Mesothelial cell of epicardium (in vitro differentiated cells): ENCODE measurements at regions not wholly inside any gene's neighbourhood (a gene's known extent, or its start where the extent isn't known, plus 50 kb on each side); places are given as distances from the start of the nearest gene placed in this dataset.

Experiments
- DNase-seq, 2 experiments: peaks; one replicate each; pipeline ENCODE4 v3.0.0; 2021; ENCODE audit warnings: low spot score in 2 of 2; ENCODE audit not compliant: unreplicated experiment in 2 of 2
- H3K27ac Mint-ChIP-seq: 2 replicates; pipeline ENCODE4 v1.8.0; 2021; ENCODE audit warnings: mixed read lengths
- H3K27me3 Mint-ChIP-seq: 2 replicates; pipeline ENCODE4 v1.8.0; 2021; ENCODE audit warnings: low read depth, mixed read lengths
- H3K36me3 Mint-ChIP-seq: 2 replicates; pipeline ENCODE4 v1.8.0; 2021; ENCODE audit warnings: mixed read lengths
- H3K4me1 Mint-ChIP-seq: 2 replicates; pipeline ENCODE4 v1.8.0; 2021; ENCODE audit warnings: mixed read lengths
- H3K4me3 Mint-ChIP-seq: 2 replicates; pipeline ENCODE4 v1.8.0; 2021; ENCODE audit warnings: mild to moderate bottlenecking, moderate library complexity, mixed read lengths
- H3K9me3 Mint-ChIP-seq: 2 replicates; pipeline ENCODE4 v1.8.0; 2021; ENCODE audit warnings: mixed read lengths
- TF ChIP-seq, protein P1 (sequence below): fragments of 200-600 bp; sonication (generic); IDR thresholded peaks from one replicate; pipeline ENCODE4 v1.5.0; 2021; ENCODE audit warnings: antibody characterized with exemption; ENCODE audit not compliant: unreplicated experiment

DNA sequence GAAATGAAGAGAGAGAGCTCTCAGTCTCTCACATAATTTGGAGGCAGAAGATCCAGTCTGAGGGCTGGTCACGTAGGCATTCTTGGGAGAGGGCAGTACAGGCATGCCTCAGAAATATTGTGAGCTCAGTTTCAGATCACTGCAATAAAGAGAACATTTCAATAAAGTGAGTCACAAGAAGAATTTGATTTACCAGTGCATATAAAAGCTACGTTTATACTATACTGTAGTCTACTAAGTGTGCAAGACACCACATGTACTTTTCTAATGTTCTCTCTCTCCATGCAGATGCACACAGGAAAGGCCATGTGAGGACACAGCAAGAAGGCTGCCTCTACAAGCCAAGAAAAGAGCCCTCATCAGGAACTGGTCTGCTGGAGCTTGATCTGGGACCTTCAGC, 583.5 kb upstream of the FAT1 start:
- DNase-seq: no peak
- Mint-ChIP-seq H3K4me1 (peaks cover 9% of the 10 kb centered on the region), H3K27ac (no peak overlapping the region), H3K36me3 (no peaks in the 10 kb centered on the region), H3K27me3 (no peaks in the 10 kb centered on the region), H3K4me3 (no peak overlapping the region), H3K9me3 (peaks cover 13% of the 10 kb centered on the region)
- TF ChIP-seq, protein P1, sequence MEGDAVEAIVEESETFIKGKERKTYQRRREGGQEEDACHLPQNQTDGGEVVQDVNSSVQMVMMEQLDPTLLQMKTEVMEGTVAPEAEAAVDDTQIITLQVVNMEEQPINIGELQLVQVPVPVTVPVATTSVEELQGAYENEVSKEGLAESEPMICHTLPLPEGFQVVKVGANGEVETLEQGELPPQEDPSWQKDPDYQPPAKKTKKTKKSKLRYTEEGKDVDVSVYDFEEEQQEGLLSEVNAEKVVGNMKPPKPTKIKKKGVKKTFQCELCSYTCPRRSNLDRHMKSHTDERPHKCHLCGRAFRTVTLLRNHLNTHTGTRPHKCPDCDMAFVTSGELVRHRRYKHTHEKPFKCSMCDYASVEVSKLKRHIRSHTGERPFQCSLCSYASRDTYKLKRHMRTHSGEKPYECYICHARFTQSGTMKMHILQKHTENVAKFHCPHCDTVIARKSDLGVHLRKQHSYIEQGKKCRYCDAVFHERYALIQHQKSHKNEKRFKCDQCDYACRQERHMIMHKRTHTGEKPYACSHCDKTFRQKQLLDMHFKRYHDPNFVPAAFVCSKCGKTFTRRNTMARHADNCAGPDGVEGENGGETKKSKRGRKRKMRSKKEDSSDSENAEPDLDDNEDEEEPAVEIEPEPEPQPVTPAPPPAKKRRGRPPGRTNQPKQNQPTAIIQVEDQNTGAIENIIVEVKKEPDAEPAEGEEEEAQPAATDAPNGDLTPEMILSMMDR: no peak

GRCh38 chr4:187309456-187309855, 585.8 kb upstream of the FAT1 start:
- Mint-ChIP-seq H3K4me1 (no peaks in the 10 kb centered on the region), H3K36me3 (no peaks in the 10 kb centered on the region), H3K27ac (no peak overlapping the region), H3K27me3 (no peaks in the 10 kb centered on the region), H3K9me3 (peaks cover 13% of the 10 kb centered on the region), H3K4me3 (no peak overlapping the region)
- no peak for DNase-seq
- TF ChIP-seq, protein P1: no peak

DNA sequence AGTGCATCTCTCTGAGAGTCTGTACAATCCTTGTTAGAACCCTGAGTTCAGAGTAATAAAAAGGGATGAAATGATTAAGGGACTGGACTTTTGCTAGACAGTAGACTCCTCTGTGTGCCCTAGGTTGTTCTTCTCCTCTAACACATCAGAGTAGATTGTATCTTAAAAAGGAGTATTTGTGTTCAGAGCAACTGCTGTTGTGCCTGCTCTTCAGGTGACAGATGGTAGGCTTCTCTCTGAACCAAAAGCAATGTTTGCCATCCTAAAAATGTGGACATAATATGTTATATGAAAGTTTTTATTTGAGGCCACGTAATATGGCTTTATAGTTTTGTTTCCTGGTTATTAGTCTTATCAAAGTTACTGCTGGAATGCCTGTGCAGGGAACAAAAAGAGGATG, 588.6 kb upstream of the FAT1 start:
- Mint-ChIP-seq H3K27me3 (no peaks in the 10 kb centered on the region), H3K4me1 (no peaks in the 10 kb centered on the region), H3K4me3 (no peak overlapping the region), H3K9me3 (peaks cover 13% of the 10 kb centered on the region), H3K27ac (no peak overlapping the region), H3K36me3 (no peaks in the 10 kb centered on the region)
- no peak for DNase-seq
- TF ChIP-seq, protein P1: no peak

- H3K9me3 Mint-ChIP-seq: peaks cover 24% of the 10 kb centered on the region
- no peak overlapping the region for H3K4me3 Mint-ChIP-seq
- H3K4me1 Mint-ChIP-seq: peaks cover 3% of the 10 kb centered on the region
- H3K27me3 Mint-ChIP-seq: peaks cover 2% of the 10 kb centered on the region
- no peak overlapping the region for H3K27ac Mint-ChIP-seq
- DNase-seq: no peak
- peaks cover 6% of the 10 kb centered on the region for H3K36me3 Mint-ChIP-seq
- TF ChIP-seq, protein P1: no peak
Measured at GRCh38 chr4:187317799-187318198, 594.1 kb upstream of the FAT1 start.

GRCh38 chr4:187321711-187322110, 598.1 kb upstream of the FAT1 start:
- H3K27ac Mint-ChIP-seq: no peak overlapping the region
- peaks cover 24% of the 10 kb centered on the region for H3K9me3 Mint-ChIP-seq
- TF ChIP-seq, protein P1: no peak
- H3K36me3 Mint-ChIP-seq: peaks cover 6% of the 10 kb centered on the region
- no peak overlapping the region for H3K4me3 Mint-ChIP-seq
- DNase-seq: no peak
- H3K4me1 Mint-ChIP-seq: peaks cover 3% of the 10 kb centered on the region
- peaks cover 4% of the 10 kb centered on the region for H3K27me3 Mint-ChIP-seq

- Mint-ChIP-seq H3K9me3 (no peaks in the 10 kb centered on the region), H3K4me3 (no peak overlapping the region), H3K27ac (no peak overlapping the region), H3K27me3 (no peaks in the 10 kb centered on the region), H3K4me1 (no peaks in the 10 kb centered on the region), H3K36me3 (no peaks in the 10 kb centered on the region)
- TF ChIP-seq, protein P1: no peak
- DNase-seq: no peak
Measured at GRCh38 chr4:187332141-187332540, 608.5 kb upstream of the FAT1 start.
